Activated T-helper 9 cell treated with anti-CD3 and anti-CD28 coated beads, Interleukin-2, amount 50 U/mL, for 16 hours (primary cell): ENCODE measurements at regions not wholly inside any gene's neighbourhood (a gene's known extent, or its start where the extent isn't known, plus 50 kb on each side); places are given as distances from the start of the nearest gene placed in this dataset.

Experiments used
- DNase-seq: peaks from one replicate; pipeline ENCODE4 v3.0.0-alpha.2; 2020; ENCODE audit warnings: low read depth

- DNase-seq = no peak
Measured at GRCh38 chr6:6525933-6526332, 62.6 kb upstream of the LY86 start.

- no peak for DNase-seq
Measured at GRCh38 chr6:6529275-6529674, 59.2 kb upstream of the LY86 start.

GRCh38 chr6:6533176-6533575 lies 55.3 kb upstream of the LY86 start:
- no peak for DNase-seq

- no peak for DNase-seq
Measured at GRCh38 chr6:6534399-6534798, 54.1 kb upstream of the LY86 start.

GRCh38 chr6:6537488-6538260 lies 50.8 kb upstream of the LY86 start:
- no peak for DNase-seq

GRCh38 chr6:6538261-6538660 lies 50.3 kb upstream of the LY86 start:
- no peak for DNase-seq
